VCaP (cell line): ENCODE measurements at regions not wholly inside any gene's neighbourhood (a gene's known extent, or its start where the extent isn't known, plus 50 kb on each side); places are given as distances from the start of the nearest gene placed in this dataset.

Experiments used
- H3K27ac ChIP-seq: fragments of 450-650 bp; 2 replicates; pipeline ENCODE4 v1.5.1; 2017
- TF ChIP-seq, protein P1 (sequence below): fragments of 450-650 bp; conservative IDR thresholded peaks from 2 replicates; pipeline ENCODE4 v1.5.1; 2017; ENCODE audit warnings: mild to moderate bottlenecking, moderate library complexity

DNA sequence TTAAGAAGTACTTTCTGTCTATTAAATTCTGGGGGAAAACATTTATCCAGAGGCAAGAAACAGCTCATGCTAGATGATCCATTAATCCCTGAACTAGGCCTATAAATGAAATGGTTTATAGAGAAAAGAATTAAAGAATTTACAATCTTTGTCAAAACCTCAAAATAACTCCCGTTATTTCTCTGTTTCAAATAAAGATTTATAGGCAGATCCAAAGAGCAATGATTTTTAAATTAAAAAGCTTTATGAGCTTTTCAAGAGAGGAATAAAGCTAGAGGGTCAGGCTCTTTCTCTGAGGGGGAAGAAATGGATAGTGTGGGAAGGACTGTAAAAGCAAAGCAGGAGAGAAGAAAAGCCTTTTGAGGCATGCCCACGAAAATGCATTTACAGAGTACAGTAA is 82.5 kb upstream of the OGFRL1 start:
- H3K27ac ChIP-seq, result no peak overlapping the region
- TF ChIP-seq, protein P1, sequence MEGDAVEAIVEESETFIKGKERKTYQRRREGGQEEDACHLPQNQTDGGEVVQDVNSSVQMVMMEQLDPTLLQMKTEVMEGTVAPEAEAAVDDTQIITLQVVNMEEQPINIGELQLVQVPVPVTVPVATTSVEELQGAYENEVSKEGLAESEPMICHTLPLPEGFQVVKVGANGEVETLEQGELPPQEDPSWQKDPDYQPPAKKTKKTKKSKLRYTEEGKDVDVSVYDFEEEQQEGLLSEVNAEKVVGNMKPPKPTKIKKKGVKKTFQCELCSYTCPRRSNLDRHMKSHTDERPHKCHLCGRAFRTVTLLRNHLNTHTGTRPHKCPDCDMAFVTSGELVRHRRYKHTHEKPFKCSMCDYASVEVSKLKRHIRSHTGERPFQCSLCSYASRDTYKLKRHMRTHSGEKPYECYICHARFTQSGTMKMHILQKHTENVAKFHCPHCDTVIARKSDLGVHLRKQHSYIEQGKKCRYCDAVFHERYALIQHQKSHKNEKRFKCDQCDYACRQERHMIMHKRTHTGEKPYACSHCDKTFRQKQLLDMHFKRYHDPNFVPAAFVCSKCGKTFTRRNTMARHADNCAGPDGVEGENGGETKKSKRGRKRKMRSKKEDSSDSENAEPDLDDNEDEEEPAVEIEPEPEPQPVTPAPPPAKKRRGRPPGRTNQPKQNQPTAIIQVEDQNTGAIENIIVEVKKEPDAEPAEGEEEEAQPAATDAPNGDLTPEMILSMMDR, result no peak

DNA sequence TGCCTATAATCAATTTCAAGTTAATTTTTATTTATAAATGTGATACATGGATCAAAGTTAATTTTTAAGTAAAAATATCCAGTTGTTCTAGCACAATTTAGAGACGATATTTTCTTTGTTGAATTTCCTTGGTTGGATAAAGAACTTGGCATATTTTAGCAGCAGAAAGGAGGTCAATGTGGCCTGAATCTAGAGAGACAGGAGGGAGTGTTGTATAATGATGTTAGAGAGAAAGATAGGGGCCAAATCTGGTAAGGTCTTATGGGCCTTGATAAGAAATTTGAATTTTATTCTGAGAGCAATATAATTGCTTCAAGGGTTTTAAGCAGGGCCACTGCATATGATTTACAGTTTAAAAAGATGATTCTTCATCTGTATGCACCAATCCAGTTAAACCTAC is 79.4 kb upstream of the OGFRL1 start:
- no peak overlapping the region for H3K27ac ChIP-seq
- TF ChIP-seq, protein P1, result no peak

DNA sequence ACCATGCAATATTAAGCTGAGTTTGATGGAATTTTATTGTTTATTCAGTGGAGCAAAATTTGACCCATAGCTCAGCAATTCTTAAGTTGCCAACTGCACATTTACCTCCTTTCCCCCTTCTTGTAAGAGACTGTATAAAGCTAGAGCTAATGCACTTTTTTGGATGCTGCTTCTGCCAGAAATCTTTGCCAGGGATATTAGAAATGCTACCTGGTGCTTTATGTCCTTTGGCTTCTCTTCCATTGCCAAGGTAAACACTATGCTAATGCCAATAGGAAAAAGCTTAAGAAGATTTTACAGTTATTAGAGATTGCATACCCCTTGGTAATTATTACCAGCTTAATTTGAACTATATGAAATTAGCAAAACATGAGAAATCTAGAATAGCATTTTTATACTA is 79.0 kb upstream of the OGFRL1 start:
- H3K27ac ChIP-seq, result no peak overlapping the region

DNA sequence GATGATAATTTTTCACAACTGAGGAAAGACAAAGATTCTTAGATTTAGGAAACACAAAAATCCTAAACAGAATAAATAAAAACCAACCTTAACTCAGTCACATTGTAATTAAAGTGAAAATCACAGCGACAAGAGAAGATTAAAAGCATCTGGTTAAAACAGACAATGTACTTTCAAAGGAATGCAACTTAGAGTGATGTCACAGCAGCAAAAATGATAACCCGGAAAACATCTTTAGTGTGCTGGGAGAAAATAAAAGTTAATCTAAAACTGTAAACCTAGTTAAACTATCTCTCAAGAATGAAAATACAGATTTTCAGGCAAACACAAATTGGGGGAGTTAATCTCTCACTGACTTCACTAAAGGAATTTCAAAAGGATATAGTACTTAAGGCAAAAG is 76.8 kb upstream of the OGFRL1 start:
- TF ChIP-seq, protein P1, result no peak
- H3K27ac ChIP-seq, result no peak overlapping the region

More for the DNA sequence above, 79.0 kb upstream of the OGFRL1 start:
- TF ChIP-seq, protein P1, result no peak

DNA sequence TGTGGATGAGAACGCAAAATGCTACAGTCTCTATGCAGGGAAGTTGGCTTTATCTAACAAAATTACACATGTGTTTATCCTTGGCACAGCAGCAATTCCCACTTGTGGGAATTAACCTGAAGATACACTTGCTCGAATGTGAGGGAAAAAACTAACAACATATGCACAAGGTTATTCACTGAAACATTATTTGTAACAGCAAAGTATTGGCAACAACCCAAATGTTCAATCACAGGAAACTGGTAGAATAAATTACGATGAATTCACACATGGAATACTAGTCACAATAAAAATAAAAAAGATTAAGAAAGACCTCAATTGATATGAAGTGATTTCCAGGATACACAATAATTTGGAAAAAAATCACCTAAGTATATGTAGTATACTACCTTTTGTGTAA is 68.1 kb upstream of the OGFRL1 start:
- no peak overlapping the region for H3K27ac ChIP-seq
- TF ChIP-seq, protein P1, result no peak

DNA sequence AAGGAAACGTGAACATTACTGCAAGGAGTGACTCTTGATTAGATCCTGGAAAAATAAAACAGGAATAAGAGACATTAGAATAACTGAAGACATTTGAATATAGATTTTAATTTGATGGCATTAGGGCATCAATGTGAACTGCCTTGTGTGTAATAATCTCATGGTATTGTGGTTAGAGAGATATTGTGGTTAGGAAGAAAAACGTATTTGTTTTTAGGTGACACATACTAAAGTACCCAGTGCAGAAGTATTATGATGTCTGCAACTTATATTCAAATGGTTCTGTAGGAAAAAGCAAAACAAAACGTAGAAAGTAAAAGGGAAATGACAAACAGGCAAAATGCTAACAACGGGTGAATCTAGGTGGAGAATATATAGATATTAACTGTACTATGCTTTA is 65.9 kb upstream of the OGFRL1 start:
- no peak overlapping the region for H3K27ac ChIP-seq
- TF ChIP-seq, protein P1, result no peak

DNA sequence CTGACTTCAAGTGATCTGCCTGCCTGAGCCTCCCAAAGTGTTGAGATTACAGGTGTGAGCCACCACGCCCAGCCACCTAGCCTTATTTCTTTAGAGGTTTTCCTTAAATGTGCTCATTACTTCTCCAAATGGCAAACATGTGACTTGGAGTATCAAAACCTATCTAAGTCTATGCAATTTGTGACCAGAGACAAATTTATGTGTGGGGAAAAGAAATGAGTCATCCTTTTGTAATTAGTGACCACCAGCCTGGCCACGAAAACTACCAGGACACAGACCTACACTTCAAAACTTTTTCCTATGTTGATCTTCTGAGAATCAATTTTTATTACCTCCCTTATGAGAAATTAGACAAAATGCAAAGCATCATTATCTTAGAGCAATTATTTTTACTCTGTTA is 64.6 kb upstream of the OGFRL1 start:
- no peak overlapping the region for H3K27ac ChIP-seq
- TF ChIP-seq, protein P1, result no peak

DNA sequence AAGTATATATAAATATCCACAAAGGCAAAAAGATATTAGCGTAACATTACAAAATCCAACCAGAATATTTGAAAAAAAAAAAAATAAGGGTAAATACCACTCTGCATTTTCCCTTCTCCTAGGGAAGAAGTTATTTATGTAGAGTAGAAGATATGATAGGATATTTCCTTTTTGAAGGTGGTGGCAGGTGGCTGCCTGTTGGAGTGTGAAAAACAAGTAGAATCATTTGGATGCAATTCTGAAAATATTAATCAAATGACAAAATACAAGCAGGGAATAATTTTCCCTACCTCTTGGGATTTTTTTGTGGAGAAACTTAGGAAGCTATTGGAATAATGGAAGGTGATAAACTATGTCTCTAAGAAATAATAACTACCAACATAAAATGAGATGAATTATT is 62.5 kb upstream of the OGFRL1 start:
- TF ChIP-seq, protein P1, result no peak
- no peak overlapping the region for H3K27ac ChIP-seq
